C4-2B (cell line): ENCODE measurements at regions not wholly inside any gene's neighbourhood (a gene's known extent, or its start where the extent isn't known, plus 50 kb on each side); places are given as distances from the start of the nearest gene placed in this dataset.

Experiments used
- ZFX ChIP-seq: fragments of 450-650 bp; IDR thresholded peaks from 2 replicates; pipeline ENCODE4 v1.6.1; 2017
- TF ChIP-seq, protein P1 (sequence below): fragments of 450-650 bp; conservative IDR thresholded peaks from 2 replicates; pipeline ENCODE4 v1.5.1; 2017; ENCODE audit warnings: mild to moderate bottlenecking

DNA sequence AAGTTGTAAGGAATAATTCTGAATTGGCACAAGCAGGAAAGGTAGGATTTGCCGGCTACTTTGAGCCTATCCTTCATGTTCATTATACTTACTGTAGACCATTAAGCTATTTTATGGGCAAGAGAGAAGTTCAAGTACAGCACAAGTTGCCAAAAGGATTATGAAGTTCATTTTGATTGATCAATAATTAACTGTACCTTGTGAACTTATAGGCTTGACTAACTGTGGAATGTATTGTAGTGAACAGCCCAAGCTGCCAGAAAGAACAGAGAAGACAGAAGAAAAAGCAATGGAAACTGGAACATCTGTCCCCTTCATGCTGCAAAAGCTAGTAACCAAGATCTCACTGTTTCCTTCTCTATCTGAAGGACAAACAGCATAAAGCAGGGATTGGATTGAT lies 810.1 kb upstream of the ZEB2 start:
- TF ChIP-seq, protein P1, sequence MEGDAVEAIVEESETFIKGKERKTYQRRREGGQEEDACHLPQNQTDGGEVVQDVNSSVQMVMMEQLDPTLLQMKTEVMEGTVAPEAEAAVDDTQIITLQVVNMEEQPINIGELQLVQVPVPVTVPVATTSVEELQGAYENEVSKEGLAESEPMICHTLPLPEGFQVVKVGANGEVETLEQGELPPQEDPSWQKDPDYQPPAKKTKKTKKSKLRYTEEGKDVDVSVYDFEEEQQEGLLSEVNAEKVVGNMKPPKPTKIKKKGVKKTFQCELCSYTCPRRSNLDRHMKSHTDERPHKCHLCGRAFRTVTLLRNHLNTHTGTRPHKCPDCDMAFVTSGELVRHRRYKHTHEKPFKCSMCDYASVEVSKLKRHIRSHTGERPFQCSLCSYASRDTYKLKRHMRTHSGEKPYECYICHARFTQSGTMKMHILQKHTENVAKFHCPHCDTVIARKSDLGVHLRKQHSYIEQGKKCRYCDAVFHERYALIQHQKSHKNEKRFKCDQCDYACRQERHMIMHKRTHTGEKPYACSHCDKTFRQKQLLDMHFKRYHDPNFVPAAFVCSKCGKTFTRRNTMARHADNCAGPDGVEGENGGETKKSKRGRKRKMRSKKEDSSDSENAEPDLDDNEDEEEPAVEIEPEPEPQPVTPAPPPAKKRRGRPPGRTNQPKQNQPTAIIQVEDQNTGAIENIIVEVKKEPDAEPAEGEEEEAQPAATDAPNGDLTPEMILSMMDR: no peak
- no peak for TF ChIP-seq ZFX
